Glutamatergic neuron (in vitro differentiated cells): ENCODE measurements at regions not wholly inside any gene's neighbourhood (a gene's known extent, or its start where the extent isn't known, plus 50 kb on each side); places are given as distances from the start of the nearest gene placed in this dataset.

Experiments used
- DNase-seq: peaks from one replicate; pipeline ENCODE4 v3.0.0; 2022
- H3K27ac Mint-ChIP-seq: one replicate; pipeline ENCODE4 v1.8.0; 2020; ENCODE audit warnings: mild to moderate bottlenecking, mixed read lengths, inconsistent platforms; ENCODE audit not compliant: unreplicated experiment
- H3K27me3 Mint-ChIP-seq: one replicate; pipeline ENCODE4 v1.8.0; 2020; ENCODE audit warnings: mild to moderate bottlenecking, moderate library complexity, mixed read lengths, inconsistent platforms; ENCODE audit not compliant: unreplicated experiment
- H3K36me3 Mint-ChIP-seq: one replicate; pipeline ENCODE4 v1.8.0; 2020; ENCODE audit warnings: mild to moderate bottlenecking, mixed read lengths, inconsistent platforms; ENCODE audit not compliant: unreplicated experiment
- H3K4me1 Mint-ChIP-seq: one replicate; pipeline ENCODE4 v1.8.0; 2020; ENCODE audit warnings: mild to moderate bottlenecking, low read depth, mixed read lengths, inconsistent platforms; ENCODE audit not compliant: unreplicated experiment
- H3K4me3 Mint-ChIP-seq: one replicate; pipeline ENCODE4 v1.8.0; 2020; ENCODE audit warnings: mild to moderate bottlenecking, mixed read lengths, inconsistent platforms; ENCODE audit not compliant: unreplicated experiment
- H3K9me3 Mint-ChIP-seq: one replicate; pipeline ENCODE4 v1.8.0; 2020; ENCODE audit warnings: mild to moderate bottlenecking, moderate library complexity, mixed read lengths, inconsistent platforms; ENCODE audit not compliant: unreplicated experiment
- TF ChIP-seq, protein P1 (sequence below): fragments of 200-600 bp; sonication (generic); IDR thresholded peaks from one replicate; pipeline ENCODE4 v1.5.0; 2021; ENCODE audit not compliant: partially characterized antibody, unreplicated experiment

DNA sequence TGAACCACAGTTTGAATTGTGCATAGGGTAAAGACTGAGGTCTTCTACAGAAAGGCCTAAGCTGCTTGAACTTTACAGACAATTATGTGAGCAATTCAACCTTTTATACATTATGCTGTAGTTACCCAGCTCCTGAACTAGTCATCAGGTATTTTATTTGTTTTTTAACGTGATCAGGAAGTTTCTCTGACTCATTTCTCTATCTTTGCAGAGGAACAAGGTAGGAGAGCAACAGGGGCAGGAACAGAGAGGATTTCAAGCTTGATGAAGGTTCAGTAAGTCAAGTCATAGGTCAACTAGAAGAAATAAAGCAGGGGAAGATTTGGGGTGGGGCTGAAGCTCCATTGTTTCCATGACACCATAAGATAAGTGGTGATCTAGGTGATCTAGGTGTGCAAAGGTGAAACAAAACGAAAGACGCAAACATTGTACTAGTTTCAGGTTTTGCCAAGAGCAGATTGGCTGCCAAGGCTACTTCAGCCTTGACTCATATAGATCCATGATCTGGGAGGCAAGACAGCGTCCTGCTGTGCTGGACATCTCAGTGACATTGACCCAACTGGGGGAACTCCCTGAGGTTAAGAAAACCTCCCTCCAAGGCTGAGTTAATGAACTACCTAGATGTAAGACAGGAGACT, 198.1 kb downstream of the DAD1 start:
- no peaks in the 10 kb centered on the region for H3K9me3 Mint-ChIP-seq
- no peaks in the 10 kb centered on the region for H3K36me3 Mint-ChIP-seq
- H3K4me1 Mint-ChIP-seq: peaks cover 3% of the 10 kb centered on the region
- H3K27ac Mint-ChIP-seq: no peak overlapping the region
- no peak overlapping the region for H3K4me3 Mint-ChIP-seq
- H3K27me3 Mint-ChIP-seq: no peaks in the 10 kb centered on the region
- TF ChIP-seq, protein P1, sequence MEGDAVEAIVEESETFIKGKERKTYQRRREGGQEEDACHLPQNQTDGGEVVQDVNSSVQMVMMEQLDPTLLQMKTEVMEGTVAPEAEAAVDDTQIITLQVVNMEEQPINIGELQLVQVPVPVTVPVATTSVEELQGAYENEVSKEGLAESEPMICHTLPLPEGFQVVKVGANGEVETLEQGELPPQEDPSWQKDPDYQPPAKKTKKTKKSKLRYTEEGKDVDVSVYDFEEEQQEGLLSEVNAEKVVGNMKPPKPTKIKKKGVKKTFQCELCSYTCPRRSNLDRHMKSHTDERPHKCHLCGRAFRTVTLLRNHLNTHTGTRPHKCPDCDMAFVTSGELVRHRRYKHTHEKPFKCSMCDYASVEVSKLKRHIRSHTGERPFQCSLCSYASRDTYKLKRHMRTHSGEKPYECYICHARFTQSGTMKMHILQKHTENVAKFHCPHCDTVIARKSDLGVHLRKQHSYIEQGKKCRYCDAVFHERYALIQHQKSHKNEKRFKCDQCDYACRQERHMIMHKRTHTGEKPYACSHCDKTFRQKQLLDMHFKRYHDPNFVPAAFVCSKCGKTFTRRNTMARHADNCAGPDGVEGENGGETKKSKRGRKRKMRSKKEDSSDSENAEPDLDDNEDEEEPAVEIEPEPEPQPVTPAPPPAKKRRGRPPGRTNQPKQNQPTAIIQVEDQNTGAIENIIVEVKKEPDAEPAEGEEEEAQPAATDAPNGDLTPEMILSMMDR: no peak
- no peak for DNase-seq

DNA sequence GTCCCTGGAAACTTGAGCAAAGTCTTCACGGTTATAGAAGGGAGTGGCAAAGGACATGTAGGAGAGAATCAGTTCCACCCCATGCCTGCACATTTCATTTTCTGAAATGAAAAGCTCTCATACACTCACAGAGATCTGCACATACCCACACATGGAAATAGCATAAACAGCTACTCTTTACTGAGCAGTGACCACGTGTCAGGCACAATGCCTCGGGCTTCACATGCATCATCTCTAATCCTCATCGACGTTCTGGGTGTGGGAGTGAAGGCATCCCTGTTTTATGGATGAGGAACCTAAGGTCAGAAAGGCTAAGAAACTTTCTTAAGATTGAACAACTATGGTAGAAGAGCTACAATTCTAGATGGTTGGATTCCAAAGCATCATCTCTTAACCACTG, 198.8 kb downstream of the DAD1 start:
- Mint-ChIP-seq H3K27me3 (no peaks in the 10 kb centered on the region), H3K4me3 (no peak overlapping the region), H3K9me3 (no peaks in the 10 kb centered on the region), H3K36me3 (no peaks in the 10 kb centered on the region), H3K27ac (no peak overlapping the region), H3K4me1 (peaks cover 3% of the 10 kb centered on the region)
- TF ChIP-seq, protein P1: no peak
- DNase-seq: no peak

DNA sequence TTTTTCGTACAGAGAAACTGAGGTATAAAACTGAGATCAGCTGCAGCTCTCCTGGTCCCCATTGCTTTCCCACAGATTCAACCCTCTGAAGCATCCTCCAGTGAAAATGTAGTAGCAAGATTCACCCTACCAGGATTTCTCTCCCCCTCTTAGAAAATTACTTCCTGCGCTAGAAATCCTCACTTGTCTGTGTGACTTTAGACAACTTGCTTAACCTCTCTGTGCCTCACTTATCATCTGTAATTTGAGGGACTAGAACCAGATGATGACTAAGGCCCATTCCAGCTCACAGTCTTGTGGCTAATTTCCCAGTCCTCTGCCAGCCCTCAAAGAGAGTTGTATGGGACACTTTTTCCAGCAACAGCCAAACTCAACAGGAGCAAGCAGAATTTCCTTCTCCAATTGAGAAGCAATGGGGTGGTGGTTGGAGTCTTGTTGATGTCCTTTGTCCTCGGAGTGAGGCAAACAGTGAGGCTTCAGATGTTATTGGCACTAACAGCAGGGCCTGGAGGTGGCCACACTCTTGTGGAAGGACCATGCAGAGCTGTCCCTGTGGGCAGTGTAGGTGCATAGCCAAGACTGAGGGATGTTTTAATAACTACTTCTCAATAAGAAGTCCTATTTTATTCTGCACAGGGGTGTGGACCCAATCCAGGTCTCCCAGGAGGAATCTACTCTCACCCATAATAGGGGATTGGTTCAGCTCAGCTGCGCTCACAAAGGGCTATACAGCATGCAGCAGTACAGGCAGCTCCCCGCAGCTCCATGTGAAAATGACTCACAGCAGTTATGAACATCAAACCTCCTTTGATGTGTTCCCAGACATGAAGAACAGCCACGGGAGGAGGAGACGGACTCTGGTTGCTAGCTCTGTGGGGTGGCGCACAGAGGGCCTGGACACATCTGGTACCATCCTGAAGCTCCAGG, 200.1 kb downstream of the DAD1 start:
- Mint-ChIP-seq H3K27ac (no peak overlapping the region), H3K4me1 (peaks cover 3% of the 10 kb centered on the region), H3K9me3 (no peaks in the 10 kb centered on the region), H3K36me3 (no peaks in the 10 kb centered on the region), H3K4me3 (no peak overlapping the region), H3K27me3 (no peaks in the 10 kb centered on the region)
- DNase-seq: no peak
- TF ChIP-seq, protein P1: no peak

DNA sequence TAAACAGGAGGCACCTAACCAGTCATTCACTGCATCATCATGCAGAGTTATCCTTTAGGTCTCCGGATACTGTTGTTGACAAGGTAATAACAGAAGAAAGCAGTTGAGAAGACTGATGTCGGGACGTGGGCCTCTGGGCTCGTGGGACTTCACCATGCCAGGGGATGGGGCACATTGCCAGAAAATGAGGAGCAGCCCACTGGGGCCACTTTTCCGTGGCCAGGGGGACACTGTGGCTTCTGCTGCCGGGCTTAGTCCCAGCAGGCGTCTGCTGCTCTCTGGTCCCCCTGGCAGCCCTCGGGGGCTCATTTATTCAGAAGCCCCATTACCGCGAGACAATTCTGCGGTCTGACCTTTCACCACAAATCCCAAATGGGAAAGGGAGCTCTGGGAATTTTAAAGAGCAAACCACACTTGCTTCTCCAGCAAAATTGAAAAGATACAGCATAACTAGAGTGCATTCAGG, 201.2 kb downstream of the DAD1 start:
- Mint-ChIP-seq H3K4me3 (no peak overlapping the region), H3K27me3 (no peaks in the 10 kb centered on the region), H3K27ac (peak overlapping the region; percentile 41), H3K9me3 (no peaks in the 10 kb centered on the region), H3K4me1 (peaks cover 3% of the 10 kb centered on the region), H3K36me3 (no peaks in the 10 kb centered on the region)
- TF ChIP-seq, protein P1: no peak
- peak; percentile 23 for DNase-seq
